Transverse colon (tissue), 4 donors: ENCODE measurements at regions not wholly inside any gene's neighbourhood (a gene's known extent, or its start where the extent isn't known, plus 50 kb on each side); places are given as distances from the start of the nearest gene placed in this dataset.

Experiments used
- POLR2A ChIP-seq: fragments of 450-650 bp; IDR thresholded peaks from one replicate; pipeline ENCODE4 v1.6.1; 2016; ENCODE audit warnings: antibody characterized with exemption, mild to moderate bottlenecking, moderate library complexity
- POLR2AphosphoS5 ChIP-seq, 3 donors: sonication (generic); formaldehyde crosslinking; IDR thresholded peaks; one replicate each; pipeline ENCODE4 v1.6.1; 2016; ENCODE audit warnings: antibody characterized with exemption in 3 of 3
- TF ChIP-seq, protein P1 (sequence below), 5 experiments: fragments of 200-600 bp in 3 of 5; fragments of 450-650 bp in 2 of 5; sonication (generic) in 3 of 5; IDR thresholded peaks; 1 replicate in 2 of 5; 2 replicates in 3 of 5; pipeline ENCODE4 v1.5.1; 2016 to 2017; ENCODE audit warnings: antibody characterized with exemption in 5 of 5, inconsistent platforms in 3 of 5, mild to moderate bottlenecking in 2 of 5, moderate library complexity in 1 of 5

GRCh38 chr18:32596501-32596900 is 125.8 kb upstream of the GAREM1 start:
- no peak for TF ChIP-seq POLR2A
- TF ChIP-seq, protein P1, sequence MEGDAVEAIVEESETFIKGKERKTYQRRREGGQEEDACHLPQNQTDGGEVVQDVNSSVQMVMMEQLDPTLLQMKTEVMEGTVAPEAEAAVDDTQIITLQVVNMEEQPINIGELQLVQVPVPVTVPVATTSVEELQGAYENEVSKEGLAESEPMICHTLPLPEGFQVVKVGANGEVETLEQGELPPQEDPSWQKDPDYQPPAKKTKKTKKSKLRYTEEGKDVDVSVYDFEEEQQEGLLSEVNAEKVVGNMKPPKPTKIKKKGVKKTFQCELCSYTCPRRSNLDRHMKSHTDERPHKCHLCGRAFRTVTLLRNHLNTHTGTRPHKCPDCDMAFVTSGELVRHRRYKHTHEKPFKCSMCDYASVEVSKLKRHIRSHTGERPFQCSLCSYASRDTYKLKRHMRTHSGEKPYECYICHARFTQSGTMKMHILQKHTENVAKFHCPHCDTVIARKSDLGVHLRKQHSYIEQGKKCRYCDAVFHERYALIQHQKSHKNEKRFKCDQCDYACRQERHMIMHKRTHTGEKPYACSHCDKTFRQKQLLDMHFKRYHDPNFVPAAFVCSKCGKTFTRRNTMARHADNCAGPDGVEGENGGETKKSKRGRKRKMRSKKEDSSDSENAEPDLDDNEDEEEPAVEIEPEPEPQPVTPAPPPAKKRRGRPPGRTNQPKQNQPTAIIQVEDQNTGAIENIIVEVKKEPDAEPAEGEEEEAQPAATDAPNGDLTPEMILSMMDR (IDR thresholded peaks at IDR 0.05), result no peak
- no peak for TF ChIP-seq POLR2AphosphoS5 (IDR thresholded peaks at IDR 0.05)
